IPS DF 6.9 (cell line): ENCODE measurements at regions not wholly inside any gene's neighbourhood (a gene's known extent, or its start where the extent isn't known, plus 50 kb on each side); places are given as distances from the start of the nearest gene placed in this dataset.
"Not testable (repeated sequence)": the region's sequence is repeated elsewhere in the genome, so short reads cannot be mapped to it uniquely, and the experiment has no call there.

ENCODE experiments used
- DNase-seq: peaks from one replicate; pipeline ENCODE4 v3.0.0-alpha.2; 2013; ENCODE audit warnings: low read depth, low spot score
- H3K27ac ChIP-seq: one replicate; pipeline ENCODE4 v1.5.1; 2013; ENCODE audit warnings: low read length, control low read depth
- H3K27me3 ChIP-seq: 2 replicates; pipeline ENCODE4 v1.6.1; 2013; ENCODE audit warnings: mild to moderate bottlenecking, low read length; ENCODE audit not compliant: control insufficient read depth, insufficient read depth
- H3K36me3 ChIP-seq: 2 replicates; pipeline ENCODE4 v1.6.1; 2013; ENCODE audit warnings: low read length; ENCODE audit not compliant: control insufficient read depth, insufficient read depth
- H3K4me1 ChIP-seq: 2 replicates; pipeline ENCODE4 v1.6.1; 2013; ENCODE audit warnings: low read length; ENCODE audit not compliant: control insufficient read depth, insufficient read depth
- H3K4me3 ChIP-seq: 2 replicates; pipeline ENCODE4 v1.5.1; 2013; ENCODE audit warnings: mild to moderate bottlenecking, low read length
- H3K9me3 ChIP-seq: 2 replicates; pipeline ENCODE4 v1.6.1; 2013; ENCODE audit warnings: low read length, inconsistent platforms; ENCODE audit not compliant: control insufficient read depth, insufficient read depth
- WGBS: extraction: QIAGEN DNeasy Blood & Tissue Kit; methylation state at CpG from one replicate; pipeline ENCODE4 v1.1.7; 2013; ENCODE audit warnings: mixed read lengths, missing lambda C conversion rate; ENCODE audit not compliant: insufficient read length, insufficient coverage; 5-methylcytosine and 5-hydroxymethylcytosine counted together

DNA sequence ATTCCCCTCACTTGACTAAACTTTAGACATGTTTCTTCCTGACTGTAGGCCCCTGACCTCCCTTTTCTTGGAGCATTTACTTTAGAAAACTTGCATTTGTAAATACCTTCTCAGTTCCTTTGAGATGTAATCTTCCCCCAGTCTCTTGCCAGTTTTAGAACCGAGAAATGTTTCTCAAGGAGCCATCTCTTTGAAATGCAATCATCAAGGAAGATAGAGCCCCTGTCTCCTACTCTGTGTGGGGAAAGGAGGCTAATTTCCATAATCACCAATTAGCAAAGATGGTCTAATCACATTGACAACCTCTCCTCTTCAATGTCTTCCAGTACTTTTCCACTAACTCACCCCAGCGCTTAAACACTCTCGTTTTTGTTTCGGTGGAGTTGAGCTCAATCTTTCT lies 70.0 kb upstream of the SMIM30 start:
- no peak overlapping the region for H3K4me3 ChIP-seq
- peaks cover 5% of the 10 kb centered on the region; the same call in 1 of the 2 replicates for H3K27me3 ChIP-seq
- WGBS, result no CpG with 5 or more reads among the region's 4 CpGs
- no peak for DNase-seq
- no peaks in the 10 kb centered on the region for H3K4me1 ChIP-seq
- no peak overlapping the region for H3K27ac ChIP-seq
- H3K9me3 ChIP-seq, result no peaks in the 10 kb centered on the region
- no peaks in the 10 kb centered on the region for H3K36me3 ChIP-seq

DNA sequence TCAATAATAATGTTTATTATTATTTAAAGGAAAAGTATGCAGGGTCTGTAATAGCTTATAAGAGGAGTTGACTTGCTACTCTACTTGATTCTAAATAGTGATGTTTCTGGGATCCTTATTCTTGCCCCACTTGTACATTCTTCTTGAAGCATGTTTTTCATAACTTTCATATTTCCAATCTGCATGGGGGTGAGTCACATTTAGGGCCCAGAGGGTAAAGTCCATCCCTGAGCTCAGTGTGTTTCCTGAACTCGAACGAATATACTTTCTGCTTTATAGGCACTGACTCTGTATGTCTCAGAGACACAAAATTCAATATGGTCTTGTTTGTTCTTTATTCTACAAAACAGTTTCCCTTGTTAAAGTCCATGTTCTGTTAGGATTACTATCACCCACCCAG lies 61.0 kb upstream of the SMIM30 start:
- Histone ChIP-seq H3K9me3 (no peaks in the 10 kb centered on the region), H3K4me3 (no peak overlapping the region), H3K36me3 (no peaks in the 10 kb centered on the region), H3K4me1 (no peaks in the 10 kb centered on the region), H3K27ac (no peak overlapping the region), H3K27me3 (peaks cover 3% of the 10 kb centered on the region; the same call in 1 of the 2 replicates)
- DNase-seq, result no peak
- WGBS, result no CpG with 5 or more reads among the region's 2 CpGs

DNA sequence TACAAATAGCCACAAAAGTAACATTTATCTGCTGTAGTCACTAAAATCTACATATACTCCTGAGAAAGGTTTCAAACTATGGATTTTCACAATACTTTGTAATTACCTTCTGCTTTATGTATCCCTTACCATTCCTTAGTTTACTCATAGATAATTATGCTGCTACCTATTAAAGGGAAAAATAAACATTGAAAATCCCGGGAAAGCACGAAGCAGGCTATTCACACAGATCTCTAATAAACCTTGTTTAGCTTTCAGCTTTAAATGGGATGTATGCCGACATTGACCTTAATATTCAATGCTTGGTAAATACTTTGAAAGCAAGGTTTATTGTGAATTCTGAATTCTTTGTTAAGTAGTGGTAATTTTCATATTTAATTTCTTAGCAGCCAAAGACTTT lies 58.5 kb upstream of the SMIM30 start:
- H3K4me3 ChIP-seq, result no peak overlapping the region
- no peaks in the 10 kb centered on the region for H3K27me3 ChIP-seq
- no peaks in the 10 kb centered on the region for H3K9me3 ChIP-seq
- no peak for DNase-seq
- WGBS, result no CpG with 5 or more reads among the region's 3 CpGs
- no peak overlapping the region for H3K27ac ChIP-seq
- no peaks in the 10 kb centered on the region for H3K36me3 ChIP-seq
- H3K4me1 ChIP-seq, result no peaks in the 10 kb centered on the region

GRCh38 chr7:113176180-113176579 lies 57.8 kb upstream of the SMIM30 start:
- not testable (repeated sequence) for H3K4me3 ChIP-seq, DNase-seq, H3K36me3 ChIP-seq, H3K4me1 ChIP-seq, H3K27me3 ChIP-seq, H3K27ac ChIP-seq, H3K9me3 ChIP-seq

DNA sequence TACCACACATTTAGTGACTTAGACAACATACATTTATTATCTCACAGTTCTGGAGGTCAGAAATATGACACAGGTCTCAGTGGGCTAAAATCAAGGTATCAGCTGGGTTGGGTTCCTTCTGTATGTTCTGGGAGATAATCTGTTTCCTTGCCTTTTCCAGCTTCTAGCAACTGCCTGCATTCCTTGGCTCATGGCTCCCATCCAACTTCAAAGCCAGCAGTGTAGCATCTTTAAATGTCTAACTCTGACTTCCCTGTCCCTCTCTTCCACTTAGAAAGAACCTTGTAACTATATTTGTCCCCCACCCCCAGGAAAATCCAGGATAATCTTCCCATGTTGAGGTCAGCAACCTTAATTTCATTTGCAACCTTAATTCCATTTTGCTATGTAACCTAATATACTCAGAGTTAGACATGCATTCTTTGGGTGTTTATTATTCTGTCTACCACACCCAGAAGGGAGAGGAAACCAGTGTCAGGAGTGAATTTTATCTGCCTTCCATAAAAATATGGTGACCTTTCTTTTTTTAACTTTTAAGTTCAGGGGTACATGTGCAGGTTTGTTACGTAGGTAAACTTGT lies 57.3 kb upstream of the SMIM30 start:
- Histone ChIP-seq H3K4me3 (no peak overlapping the region), H3K4me1 (peaks cover 2% of the 10 kb centered on the region; the same call in 1 of the 2 replicates), H3K36me3 (no peaks in the 10 kb centered on the region), H3K27me3 (no peaks in the 10 kb centered on the region), H3K27ac (no peak overlapping the region), H3K9me3 (no peaks in the 10 kb centered on the region)
- WGBS, result no CpG with 5 or more reads among the region's 1 CpG
- DNase-seq, result no peak

GRCh38 chr7:113172726-113173125 lies 54.4 kb upstream of the SMIM30 start:
- DNase-seq, result no peak
- H3K9me3 ChIP-seq, result no peaks in the 10 kb centered on the region
- no peaks in the 10 kb centered on the region for H3K27me3 ChIP-seq
- no peak overlapping the region for H3K4me3 ChIP-seq
- H3K4me1 ChIP-seq, result peaks cover 2% of the 10 kb centered on the region; the same call in 1 of the 2 replicates
- WGBS, result no CpG with 5 or more reads among the region's 11 CpGs
- H3K36me3 ChIP-seq, result no peaks in the 10 kb centered on the region
- no peak overlapping the region for H3K27ac ChIP-seq

DNA sequence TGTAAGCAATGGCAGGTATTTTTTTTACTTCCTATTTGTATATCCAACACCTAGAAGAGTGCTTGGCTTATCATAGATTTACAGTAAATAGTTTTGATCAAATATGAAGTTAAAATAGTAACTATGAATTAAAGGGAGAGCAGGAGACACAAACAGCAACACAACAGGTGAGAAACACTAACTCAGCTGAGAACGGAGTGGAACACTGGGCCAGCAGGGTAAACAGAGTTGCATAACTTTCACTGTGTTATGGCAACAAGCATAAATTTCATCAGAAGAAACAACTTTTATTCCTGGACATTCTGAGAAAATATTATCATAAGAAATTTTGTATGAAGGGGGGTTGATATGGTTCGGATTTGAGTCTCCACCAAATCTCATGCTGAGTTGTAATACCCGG lies 52.2 kb upstream of the SMIM30 start:
- Histone ChIP-seq H3K4me1 (peaks cover 2% of the 10 kb centered on the region; the same call in 1 of the 2 replicates), H3K27ac (no peak overlapping the region)
- no CpG with 5 or more reads among the region's 3 CpGs for WGBS

More for the DNA sequence above, 52.2 kb upstream of the SMIM30 start:
- H3K27me3 ChIP-seq, result no peaks in the 10 kb centered on the region
- DNase-seq, result no peak
- H3K4me3 ChIP-seq, result no peak overlapping the region
- no peaks in the 10 kb centered on the region for H3K36me3 ChIP-seq
- no peaks in the 10 kb centered on the region for H3K9me3 ChIP-seq
